SU-DHL-6 (cell line): ENCODE measurements at regions not wholly inside any gene's neighbourhood (a gene's known extent, or its start where the extent isn't known, plus 50 kb on each side); places are given as distances from the start of the nearest gene placed in this dataset.

ENCODE experiments used
- CTCF ChIP-seq: fragments of 200-600 bp; sonication (generic); IDR thresholded peaks from one replicate; pipeline ENCODE4 v1.5.1; 2017; ENCODE audit warnings: antibody characterized with exemption, mild to moderate bottlenecking, low read length, moderate library complexity; ENCODE audit not compliant: insufficient read depth, poor library complexity, severe bottlenecking
- EZH2phosphoT487 ChIP-seq: fragments of 200-600 bp; sonication (generic), shearing (Covaris generic); conservative IDR thresholded peaks from 2 replicates; pipeline ENCODE4 v1.6.1; 2018; ENCODE audit warnings: mild to moderate bottlenecking, antibody characterized with exemption, low read length, moderate library complexity, mixed read lengths

GRCh38 chr16:51225878-51226277, 74.8 kb upstream of the SALL1 start:
- no peak for TF ChIP-seq CTCF
- no peak for TF ChIP-seq EZH2phosphoT487
